Neural progenitor cell (in vitro differentiated cells): ENCODE measurements at regions not wholly inside any gene's neighbourhood (a gene's known extent, or its start where the extent isn't known, plus 50 kb on each side); places are given as distances from the start of the nearest gene placed in this dataset.

ENCODE experiments used
- CTCF ChIP-seq: fragments of 200-600 bp; sonication (generic); IDR thresholded peaks from 2 replicates; pipeline ENCODE4 v1.5.1; 2017; ENCODE audit warnings: antibody characterized with exemption, mild to moderate bottlenecking
- EZH2 ChIP-seq: fragments of 200-600 bp; sonication (generic); IDR thresholded peaks from 2 replicates; pipeline ENCODE4 v1.6.1; 2017; ENCODE audit warnings: antibody characterized with exemption, mild to moderate bottlenecking, moderate library complexity
- EZH2phosphoT487 ChIP-seq: fragments of 200-600 bp; sonication (generic); IDR thresholded peaks from 2 replicates; pipeline ENCODE4 v1.6.1; 2017; ENCODE audit warnings: antibody characterized with exemption

- no peak for TF ChIP-seq CTCF
- no peak for TF ChIP-seq EZH2
- no peak for TF ChIP-seq EZH2phosphoT487
Measured at GRCh38 chr7:12949060-12949931, 261.9 kb downstream of the ARL4A start.
